Neutrophil (primary cell): ENCODE measurements at regions not wholly inside any gene's neighbourhood (a gene's known extent, or its start where the extent isn't known, plus 50 kb on each side); places are given as distances from the start of the nearest gene placed in this dataset.

Source experiments
- H3K27ac ChIP-seq: fragments of 200-600 bp; sonication (generic); 2 replicates; pipeline ENCODE4 v1.5.1; 2016; ENCODE audit warnings: mild to moderate bottlenecking, moderate library complexity
- H3K27me3 ChIP-seq: fragments of 200-600 bp; sonication (generic); 2 replicates; pipeline ENCODE4 v1.6.0; 2016; ENCODE audit warnings: mild to moderate bottlenecking
- H3K36me3 ChIP-seq: fragments of 200-600 bp; sonication (generic); 2 replicates; pipeline ENCODE4 v1.5.1; 2017
- H3K4me1 ChIP-seq, 2 experiments: fragments of 200-600 bp in 1 of 2; sonication (generic) in 1 of 2; 1 replicate in 1 of 2; 2 replicates in 1 of 2; pipeline versions ENCODE4 v1.5.1 to v1.6.1; 2013 to 2016; ENCODE audit warnings: low read depth in 1 of 2, low read length in 1 of 2, mild to moderate bottlenecking in 1 of 2, moderate library complexity in 1 of 2; ENCODE audit not compliant: control insufficient read depth in 1 of 2, insufficient read depth in 1 of 2
- H3K4me3 ChIP-seq, 2 experiments: fragments of 200-600 bp in 1 of 2; sonication (generic) in 1 of 2; 1 replicate in 1 of 2; 2 replicates in 1 of 2; pipeline ENCODE4 v1.5.1; 2013 to 2016; ENCODE audit warnings: low read depth in 1 of 2, low read length in 1 of 2, mild to moderate bottlenecking in 1 of 2, moderate library complexity in 1 of 2
- H3K9me3 ChIP-seq: fragments of 200-600 bp; sonication (generic); 2 replicates; pipeline ENCODE4 v1.5.1; 2016
- CTCF ChIP-seq: fragments of 200-600 bp; sonication (generic); IDR thresholded peaks from 2 replicates; pipeline ENCODE4 v1.5.1; 2016; ENCODE audit warnings: antibody characterized with exemption

- H3K27ac ChIP-seq, result no peak overlapping the region
- no peaks in the 10 kb centered on the region for H3K9me3 ChIP-seq
- H3K4me3 ChIP-seq, result no peak overlapping the region
- no peaks in the 10 kb centered on the region for H3K36me3 ChIP-seq
- no peaks in the 10 kb centered on the region for H3K27me3 ChIP-seq
- no peaks in the 10 kb centered on the region for H3K4me1 ChIP-seq
- no peak for TF ChIP-seq CTCF
Measured at GRCh38 chr9:88652876-88653275, 117.9 kb downstream of the NXNL2 start.

DNA sequence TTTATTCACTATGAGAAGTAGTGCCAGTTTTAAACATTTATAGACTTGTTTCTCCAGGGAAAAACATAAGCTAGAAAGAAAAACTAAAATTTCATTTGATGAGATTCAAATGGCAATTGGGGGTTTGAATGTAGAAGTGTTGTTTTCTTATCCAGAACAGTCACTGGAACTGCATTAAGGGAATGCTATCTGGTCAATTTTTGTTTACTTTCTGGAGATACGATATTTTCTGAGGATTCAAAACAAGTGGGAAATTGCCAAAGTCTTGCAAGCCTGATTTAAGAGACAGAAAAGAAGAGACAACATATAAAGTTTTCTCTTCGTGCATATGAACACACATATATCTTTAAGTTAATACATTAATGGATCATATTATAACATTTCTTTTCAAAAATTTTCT lies 118.4 kb downstream of the NXNL2 start:
- TF ChIP-seq CTCF, result no peak

GRCh38 chr9:88653911-88654310 lies 118.9 kb downstream of the NXNL2 start:
- H3K27ac ChIP-seq, result no peak overlapping the region
- H3K9me3 ChIP-seq, result no peaks in the 10 kb centered on the region

More for the DNA sequence above, 118.4 kb downstream of the NXNL2 start:
- no peaks in the 10 kb centered on the region for H3K4me1 ChIP-seq
- H3K9me3 ChIP-seq, result no peaks in the 10 kb centered on the region
- no peaks in the 10 kb centered on the region for H3K36me3 ChIP-seq
- no peak overlapping the region for H3K27ac ChIP-seq
- no peaks in the 10 kb centered on the region for H3K27me3 ChIP-seq
- no peak overlapping the region for H3K4me3 ChIP-seq

DNA sequence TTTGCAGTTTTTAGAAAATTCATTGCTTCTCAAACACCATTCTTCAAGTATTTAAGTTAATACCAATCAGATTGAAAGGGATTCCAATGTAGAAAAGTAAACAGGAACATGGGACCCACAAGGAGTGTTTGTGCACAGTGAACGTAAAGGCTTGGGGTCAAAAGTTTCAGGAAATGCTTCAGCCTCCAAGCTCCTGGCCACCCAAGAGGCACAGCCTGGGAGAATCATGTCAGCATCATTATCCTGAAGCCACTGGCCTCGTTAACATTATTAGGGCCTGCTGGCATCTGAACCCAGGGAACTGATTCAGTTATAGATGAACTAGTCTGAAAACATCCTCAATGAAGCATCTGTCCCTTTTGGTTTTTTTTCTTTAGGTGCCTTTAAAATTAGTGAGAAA lies 122.9 kb downstream of the NXNL2 start:
- Histone ChIP-seq H3K9me3 (no peaks in the 10 kb centered on the region), H3K27ac (no peak overlapping the region), H3K36me3 (no peaks in the 10 kb centered on the region), H3K27me3 (no peaks in the 10 kb centered on the region), H3K4me1 (no peaks in the 10 kb centered on the region), H3K4me3 (no peak overlapping the region)
- TF ChIP-seq CTCF, result no peak

More at GRCh38 chr9:88653911-88654310, 118.9 kb downstream of the NXNL2 start:
- H3K4me1 ChIP-seq, result no peaks in the 10 kb centered on the region
- H3K36me3 ChIP-seq, result no peaks in the 10 kb centered on the region
- H3K4me3 ChIP-seq, result no peak overlapping the region
- no peak for TF ChIP-seq CTCF
- H3K27me3 ChIP-seq, result no peaks in the 10 kb centered on the region

DNA sequence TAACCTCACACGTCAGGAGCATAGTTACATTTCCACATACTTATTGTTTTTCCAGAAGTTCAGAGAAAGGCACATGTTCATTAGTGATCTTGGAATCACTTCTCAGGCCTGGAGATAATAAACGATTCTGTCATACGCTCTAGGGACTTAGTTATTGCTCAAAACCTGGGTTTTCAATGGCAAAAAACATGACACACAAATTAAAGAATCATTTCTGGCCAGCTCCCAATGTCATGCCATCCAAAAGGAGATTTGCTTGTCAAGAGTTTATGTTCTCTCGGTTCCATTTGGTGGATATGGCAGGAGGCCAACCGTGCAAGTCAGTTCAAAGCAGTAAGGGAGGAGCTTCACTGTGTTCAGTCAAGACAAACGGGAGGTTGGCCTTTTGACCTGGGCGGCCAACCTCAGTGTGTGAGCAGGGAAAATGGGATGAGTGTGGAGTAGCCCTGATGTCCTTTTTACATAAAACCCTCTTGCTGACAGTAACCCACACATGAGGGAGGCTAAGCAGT lies 123.4 kb downstream of the NXNL2 start:
- Histone ChIP-seq H3K27ac (no peak overlapping the region), H3K9me3 (no peaks in the 10 kb centered on the region), H3K27me3 (no peaks in the 10 kb centered on the region), H3K4me3 (no peak overlapping the region), H3K36me3 (no peaks in the 10 kb centered on the region), H3K4me1 (no peaks in the 10 kb centered on the region)
- TF ChIP-seq CTCF, result no peak

- H3K4me3 ChIP-seq, result no peak overlapping the region
- no peaks in the 10 kb centered on the region for H3K36me3 ChIP-seq
- H3K27me3 ChIP-seq, result no peaks in the 10 kb centered on the region
- no peak for TF ChIP-seq CTCF
- H3K9me3 ChIP-seq, result no peaks in the 10 kb centered on the region
- no peaks in the 10 kb centered on the region for H3K4me1 ChIP-seq
- no peak overlapping the region for H3K27ac ChIP-seq
Measured at GRCh38 chr9:88659126-88659525, 124.1 kb downstream of the NXNL2 start.
